GM18951 (cell line): ENCODE measurements at regions not wholly inside any gene's neighbourhood (a gene's known extent, or its start where the extent isn't known, plus 50 kb on each side); places are given as distances from the start of the nearest gene placed in this dataset.

Experiments used
- POLR2A ChIP-seq: IDR thresholded peaks from 4 replicates; pipeline ENCODE4 v1.6.1; 2011; ENCODE audit warnings: mild to moderate bottlenecking; ENCODE audit not compliant: insufficient read length, insufficient read depth; ENCODE audit errors: extremely low read depth
- in situ Hi-C: fragments of 300-500 bp; cut with MboI; formaldehyde crosslinking; loops from one replicate; pipeline ENCODE4 v1.12.0; 2022; ENCODE audit warnings: low sequenced_read_pairs, mixed read lengths, inconsistent platforms; ENCODE audit not compliant: unreplicated experiment

GRCh38 chr18:77482190-77483085, 232.8 kb downstream of the GALR1 start:
- in situ Hi-C loops, result no loop called here
- no peak for TF ChIP-seq POLR2A

GRCh38 chr18:77486985-77487384, 237.3 kb downstream of the GALR1 start:
- in situ Hi-C loops, result no loop called here
- no peak for TF ChIP-seq POLR2A

GRCh38 chr18:77487951-77488740, 238.5 kb downstream of the GALR1 start:
- in situ Hi-C loops, result no loop called here
- no peak for TF ChIP-seq POLR2A

- in situ Hi-C loops, result no loop called here
- TF ChIP-seq POLR2A, result no peak
These were observed 245.4 kb downstream of the GALR1 start for GRCh38 chr18:77495079-77495478.

GRCh38 chr18:77495982-77496690, 246.5 kb downstream of the GALR1 start:
- in situ Hi-C loops, result no loop called here
- TF ChIP-seq POLR2A, result no peak

- TF ChIP-seq POLR2A, result no peak
These were observed 251.6 kb downstream of the GALR1 start for GRCh38 chr18:77501266-77501665.

GRCh38 chr18:77505499-77505898, 255.9 kb downstream of the GALR1 start:
- TF ChIP-seq POLR2A, result no peak
- in situ Hi-C loops, result no loop called here

More at GRCh38 chr18:77501266-77501665, 251.6 kb downstream of the GALR1 start:
- in situ Hi-C loops, result no loop called here

GRCh38 chr18:77512152-77512551, 262.5 kb downstream of the GALR1 start:
- in situ Hi-C loops, result no loop called here
- TF ChIP-seq POLR2A, result no peak

GRCh38 chr18:77517901-77518300, 268.3 kb downstream of the GALR1 start:
- TF ChIP-seq POLR2A, result no peak
- in situ Hi-C loops, result no loop called here

- no peak for TF ChIP-seq POLR2A
- in situ Hi-C loops, result no loop called here
These were observed 271.1 kb downstream of the GALR1 start for GRCh38 chr18:77520767-77521166.

GRCh38 chr18:77522051-77522675, 272.5 kb downstream of the GALR1 start:
- no peak for TF ChIP-seq POLR2A
- in situ Hi-C loops, result no loop called here

- in situ Hi-C loops, result no loop called here
- TF ChIP-seq POLR2A, result no peak
These were observed 275.3 kb downstream of the GALR1 start for GRCh38 chr18:77524909-77525308.

GRCh38 chr18:77526962-77527361, 277.3 kb downstream of the GALR1 start:
- no peak for TF ChIP-seq POLR2A
- in situ Hi-C loops, result no loop called here

- no peak for TF ChIP-seq POLR2A
- in situ Hi-C loops, result no loop called here
These were observed 279.2 kb downstream of the GALR1 start for GRCh38 chr18:77528872-77529271.
